GM19372 (cell line): ENCODE measurements at regions not wholly inside any gene's neighbourhood (a gene's known extent, or its start where the extent isn't known, plus 50 kb on each side); places are given as distances from the start of the nearest gene placed in this dataset.

ENCODE experiments used
- ATAC-seq: cut with Tn5 transposase; IDR thresholded peaks from one replicate; pipeline ENCODE4 v1.9.1; 2021; ENCODE audit warnings: mild to moderate bottlenecking, low read depth, moderate library complexity; ENCODE audit not compliant: unreplicated experiment

GRCh38 chr2:72006188-72006736 is 141.4 kb downstream of the CYP26B1 start:
- ATAC-seq, result no peak

- no peak for ATAC-seq
Measured at GRCh38 chr2:72004976-72005375, 142.7 kb downstream of the CYP26B1 start.

GRCh38 chr2:72004201-72004915 is 143.3 kb downstream of the CYP26B1 start:
- ATAC-seq, result no peak

GRCh38 chr2:72003796-72004195 is 143.9 kb downstream of the CYP26B1 start:
- no peak for ATAC-seq

GRCh38 chr2:72003124-72003523 is 144.5 kb downstream of the CYP26B1 start:
- ATAC-seq, result no peak

- no peak for ATAC-seq
Measured at GRCh38 chr2:72001937-72002690, 145.5 kb downstream of the CYP26B1 start.

- ATAC-seq, result no peak
Measured at GRCh38 chr2:72000110-72000509, 147.6 kb downstream of the CYP26B1 start.

- ATAC-seq, result no peak
Measured at GRCh38 chr2:71999580-71999979, 148.1 kb downstream of the CYP26B1 start.

GRCh38 chr2:71997843-71998242 is 149.8 kb downstream of the CYP26B1 start:
- ATAC-seq, result no peak

GRCh38 chr2:71995067-71995665 is 152.5 kb downstream of the CYP26B1 start:
- no peak for ATAC-seq

GRCh38 chr2:71992036-71992435 is 155.6 kb downstream of the CYP26B1 start:
- ATAC-seq, result no peak

- no peak for ATAC-seq
Measured at GRCh38 chr2:71991397-71991796, 156.3 kb downstream of the CYP26B1 start.

GRCh38 chr2:71990826-71991225 is 156.8 kb downstream of the CYP26B1 start:
- ATAC-seq, result no peak

- ATAC-seq, result no peak
Measured at GRCh38 chr2:71990122-71990521, 157.5 kb downstream of the CYP26B1 start.

- no peak for ATAC-seq
Measured at GRCh38 chr2:71989671-71990070, 158.0 kb downstream of the CYP26B1 start.

GRCh38 chr2:71988170-71988569 is 159.5 kb downstream of the CYP26B1 start:
- no peak for ATAC-seq

- ATAC-seq, result no peak
Measured at GRCh38 chr2:71976685-71977084, 171.0 kb downstream of the CYP26B1 start.

- ATAC-seq, result no peak
Measured at GRCh38 chr2:71974846-71975245, 172.8 kb downstream of the CYP26B1 start.

GRCh38 chr2:71971493-71971892 is 176.2 kb downstream of the CYP26B1 start:
- no peak for ATAC-seq

- ATAC-seq, result no peak
Measured at GRCh38 chr2:71965530-71965929, 182.1 kb downstream of the CYP26B1 start.
